H9 (cell line): ENCODE measurements at regions not wholly inside any gene's neighbourhood (a gene's known extent, or its start where the extent isn't known, plus 50 kb on each side); places are given as distances from the start of the nearest gene placed in this dataset.

Experiments used
- DNase-seq: peaks from one replicate; pipeline ENCODE4 v3.0.0-alpha.2; 2017
- H2AFZ ChIP-seq: one replicate; pipeline ENCODE4 v1.6.1; 2013; ENCODE audit warnings: mild to moderate bottlenecking, low read length, control low read depth, moderate library complexity
- H2AK5ac ChIP-seq: 2 replicates; pipeline ENCODE4 v1.6.1; 2013; ENCODE audit warnings: low read length, control low read depth, mixed read lengths; ENCODE audit not compliant: insufficient read length
- H2BK120ac ChIP-seq: one replicate; pipeline ENCODE4 v1.6.1; 2013; ENCODE audit warnings: low read depth, mild to moderate bottlenecking, low read length, control low read depth, inconsistent platforms; ENCODE audit not compliant: poor library complexity, severe bottlenecking
- H2BK12ac ChIP-seq: 2 replicates; pipeline ENCODE4 v1.6.1; 2013; ENCODE audit warnings: low read length, control low read depth, mixed read lengths, low read depth; ENCODE audit not compliant: insufficient read length
- H2BK15ac ChIP-seq: 2 replicates; pipeline ENCODE4 v1.6.1; 2013; ENCODE audit warnings: low read depth, low read length, control low read depth
- H2BK20ac ChIP-seq: one replicate; pipeline ENCODE4 v1.6.1; 2013; ENCODE audit warnings: low read depth, mild to moderate bottlenecking, low read length, control low read depth, inconsistent platforms; ENCODE audit not compliant: poor library complexity, severe bottlenecking
- H2BK5ac ChIP-seq: 2 replicates; pipeline ENCODE4 v1.6.1; 2013; ENCODE audit warnings: low read length, control low read depth, mixed read lengths; ENCODE audit not compliant: insufficient read length
- H3K14ac ChIP-seq: 2 replicates; pipeline ENCODE4 v1.6.1; 2013; ENCODE audit warnings: low read length, control low read depth; ENCODE audit not compliant: insufficient read depth
- H3K18ac ChIP-seq: 2 replicates; pipeline ENCODE4 v1.6.1; 2013; ENCODE audit warnings: low read depth, mild to moderate bottlenecking, mixed read lengths, low read length, control low read depth; ENCODE audit not compliant: insufficient read length
- H3K23ac ChIP-seq: 2 replicates; pipeline ENCODE4 v1.6.1; 2013; ENCODE audit warnings: low read length, control low read depth, mixed read lengths, low read depth; ENCODE audit not compliant: insufficient read length
- H3K23me2 ChIP-seq: 2 replicates; pipeline ENCODE4 v1.6.1; 2013; ENCODE audit warnings: low read depth, mild to moderate bottlenecking, mixed read lengths, low read length, control low read depth; ENCODE audit not compliant: insufficient read length, poor library complexity, severe bottlenecking
- H3K27ac ChIP-seq: 2 replicates; pipeline ENCODE4 v1.5.1; 2013; ENCODE audit warnings: low read length, control low read depth, mixed read lengths, low read depth; ENCODE audit not compliant: insufficient read length
- H3K27me3 ChIP-seq: 2 replicates; pipeline ENCODE4 v1.6.1; 2013; ENCODE audit warnings: low read length, control low read depth, inconsistent platforms; ENCODE audit not compliant: insufficient read depth
- H3K4ac ChIP-seq: 2 replicates; pipeline ENCODE4 v1.6.1; 2013; ENCODE audit warnings: low read depth, mild to moderate bottlenecking, control low read depth, inconsistent platforms, low read length, moderate library complexity
- H3K4me1 ChIP-seq: 2 replicates; pipeline ENCODE4 v1.6.1; 2013; ENCODE audit warnings: low read length, control low read depth, inconsistent platforms; ENCODE audit not compliant: insufficient read depth
- H3K4me2 ChIP-seq: 2 replicates; pipeline ENCODE4 v1.6.1; 2013; ENCODE audit warnings: low read length, control low read depth, mixed read lengths; ENCODE audit not compliant: insufficient read length, insufficient read depth
- H3K56ac ChIP-seq: 2 replicates; pipeline ENCODE4 v1.6.1; 2013; ENCODE audit warnings: low read depth, mild to moderate bottlenecking, mixed read lengths, low read length, control low read depth; ENCODE audit not compliant: insufficient read length
- H3K79me1 ChIP-seq: 2 replicates; pipeline ENCODE4 v1.6.1; 2013; ENCODE audit warnings: low read depth, mild to moderate bottlenecking, moderate library complexity, low read length, control low read depth, inconsistent platforms; ENCODE audit not compliant: insufficient read depth, poor library complexity, severe bottlenecking
- H3K79me2 ChIP-seq: 2 replicates; pipeline ENCODE4 v1.6.1; 2013; ENCODE audit warnings: low read length, control low read depth, inconsistent platforms; ENCODE audit not compliant: insufficient read depth
- H3K9ac ChIP-seq: 2 replicates; pipeline ENCODE4 v1.6.1; 2013; ENCODE audit warnings: low read length, control low read depth, mixed read lengths; ENCODE audit not compliant: insufficient read length; ENCODE audit errors: extremely low read depth
- H3K9me3 ChIP-seq: one replicate; pipeline ENCODE4 v1.6.1; 2013; ENCODE audit warnings: low read depth, low read length, inconsistent platforms; ENCODE audit not compliant: control insufficient read depth
- H3T11ph ChIP-seq: one replicate; pipeline ENCODE4 v1.6.1; 2013; ENCODE audit warnings: mild to moderate bottlenecking, low read length, control low read depth, inconsistent platforms
- H4K20me1 ChIP-seq: one replicate; pipeline ENCODE4 v1.6.1; 2013; ENCODE audit not compliant: control insufficient read depth, insufficient read length, insufficient read depth
- H4K5ac ChIP-seq: 2 replicates; pipeline ENCODE4 v1.6.1; 2013; ENCODE audit warnings: low read depth, mild to moderate bottlenecking, mixed read lengths, low read length, control low read depth; ENCODE audit not compliant: insufficient read length
- H4K8ac ChIP-seq: replicated peaks from 2 replicates; pipeline ENCODE4 v1.6.1; 2013; ENCODE audit warnings: low read length, control low read depth, mixed read lengths, low read depth; ENCODE audit not compliant: insufficient read length
- H4K91ac ChIP-seq: 2 replicates; pipeline ENCODE4 v1.6.1; 2013; ENCODE audit warnings: low read depth, mild to moderate bottlenecking, moderate library complexity, mixed read lengths, low read length, control low read depth; ENCODE audit not compliant: insufficient read length
- H3K27ac Mint-ChIP-seq, 3 experiments: 2 replicates in 2 of 3; 3 replicates in 1 of 3; pipeline ENCODE4 v1.8.0; 2020 to 2021; ENCODE audit warnings: mixed read lengths in 3 of 3, mild to moderate bottlenecking in 1 of 3, moderate library complexity in 1 of 3
- H3K27me3 Mint-ChIP-seq: 2 replicates; pipeline ENCODE4 v1.8.0; 2021; ENCODE audit warnings: low read depth, mild to moderate bottlenecking, moderate library complexity, mixed read lengths
- H3K36me3 Mint-ChIP-seq, 3 experiments: 2 replicates in 2 of 3; 3 replicates in 1 of 3; pipeline ENCODE4 v1.8.0; 2020 to 2021; ENCODE audit warnings: low read depth in 3 of 3, mixed read lengths in 3 of 3; ENCODE audit not compliant: insufficient read depth in 1 of 3
- H3K4me1 Mint-ChIP-seq, 2 experiments: 2 replicates each; pipeline ENCODE4 v1.8.0; 2020; ENCODE audit warnings: mixed read lengths in 2 of 2
- H3K4me3 Mint-ChIP-seq, 2 experiments: 2 replicates in 1 of 2; 3 replicates in 1 of 2; pipeline ENCODE4 v1.8.0; 2020 to 2021; ENCODE audit warnings: mild to moderate bottlenecking in 2 of 2, mixed read lengths in 2 of 2, moderate library complexity in 1 of 2
- H3K9me3 Mint-ChIP-seq, 2 experiments: 2 replicates in 1 of 2; 3 replicates in 1 of 2; pipeline ENCODE4 v1.8.0; 2020; ENCODE audit warnings: mild to moderate bottlenecking in 2 of 2, mixed read lengths in 2 of 2, moderate library complexity in 1 of 2
- CTCF ChIP-seq: fragments of 200-600 bp; sonication (generic); conservative IDR thresholded peaks from 3 replicates; pipeline ENCODE4 v1.8.0; 2021; ENCODE audit warnings: antibody characterized with exemption, mild to moderate bottlenecking
- WGBS: extraction: QIAGEN DNeasy Blood & Tissue Kit; methylation state at CpG from one replicate; pipeline ENCODE4 v1.1.7; 2013; ENCODE audit warnings: missing lambda C conversion rate, low lambda C conversion rate, mixed read lengths; ENCODE audit not compliant: insufficient read length; ENCODE audit errors: extremely low coverage; 5-methylcytosine and 5-hydroxymethylcytosine counted together

DNA sequence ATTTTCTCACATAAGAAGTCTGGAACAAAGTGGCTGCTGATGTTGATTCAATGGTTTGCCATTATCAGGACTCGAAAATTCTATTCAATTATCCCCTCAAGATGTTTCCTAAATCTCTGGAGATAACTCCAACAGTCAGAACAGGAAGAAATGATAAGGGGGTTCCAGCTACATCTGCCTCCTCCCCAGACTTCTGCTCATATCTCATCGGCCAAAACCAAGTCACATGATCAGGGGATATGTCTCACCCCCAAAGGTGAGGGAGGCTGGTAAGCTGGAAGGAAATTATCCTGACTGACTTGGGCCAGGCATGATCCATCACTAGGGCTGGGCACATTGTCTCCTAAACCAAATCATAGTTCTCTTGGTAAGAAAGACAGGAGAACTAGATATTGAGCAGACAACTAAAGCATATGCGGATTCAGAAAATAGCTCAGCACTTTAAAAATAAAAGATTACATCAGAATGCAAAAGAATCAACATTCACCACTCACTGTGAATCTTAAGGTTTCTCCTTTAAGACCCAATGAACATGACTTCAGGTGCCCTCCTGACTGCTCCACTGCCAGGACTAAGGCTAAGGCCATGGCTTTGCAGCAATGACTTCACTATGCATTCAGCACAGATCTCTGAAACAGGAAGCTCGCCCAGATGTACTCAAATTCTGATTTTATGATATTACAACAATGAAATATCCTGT lies 306.3 kb downstream of the ENC1 start:
- Histone ChIP-seq H2BK12ac (no peak overlapping the region), H3K23me2 (no peaks in the 10 kb centered on the region), H2AK5ac (no peak overlapping the region), H4K5ac (no peak overlapping the region), H3K4me1 (no peaks in the 10 kb centered on the region; the same call in 1 of the 2 replicates), H2BK15ac (no peak overlapping the region), H3K79me2 (no peaks in the 10 kb centered on the region), H3K9me3 (no peaks in the 10 kb centered on the region), H3K27ac (no peak overlapping the region), H3K18ac (no peak overlapping the region), H3K23ac (no peak overlapping the region), H4K20me1 (no peaks in the 10 kb centered on the region), H2BK120ac (no peak overlapping the region), H3K14ac (no peak overlapping the region), H3K4ac (no peak overlapping the region), H4K8ac (no peak overlapping the region), H3K9ac (no peak overlapping the region), H3K56ac (no peak overlapping the region), H3K27me3 (no peaks in the 10 kb centered on the region), H4K91ac (no peak overlapping the region), H3K4me2 (no peak overlapping the region), H2AFZ (no peak overlapping the region), H2BK5ac (no peak overlapping the region), H3T11ph (no peak overlapping the region), H2BK20ac (no peak overlapping the region), H3K79me1 (no peaks in the 10 kb centered on the region)
- no peak for TF ChIP-seq CTCF
- Mint-ChIP-seq H3K36me3 (no peaks in the 10 kb centered on the region), H3K27ac (peak overlapping the region in 1 of 3 experiments; percentile 32; a peak in 1 of 7 replicates), H3K27me3 (no peaks in the 10 kb centered on the region; the same call in 1 of the 2 replicates), H3K9me3 (no peaks in the 10 kb centered on the region), H3K4me3 (no peak overlapping the region), H3K4me1 (peaks cover 8 to 9% of the 10 kb centered on the region in 2 experiments; a peak in 2 of 4 replicates)
- no peak for DNase-seq
- no CpG with 5 or more reads among the region's 4 CpGs for WGBS
